RCC 7860 (cell line): ENCODE measurements at regions not wholly inside any gene's neighbourhood (a gene's known extent, or its start where the extent isn't known, plus 50 kb on each side); places are given as distances from the start of the nearest gene placed in this dataset.

Source experiments
- DNase-seq: peaks from one replicate; pipeline ENCODE4 v3.0.0-alpha.2; 2015; ENCODE audit warnings: low spot score
- FAIRE-seq: peaks from 2 replicates; lab custom pipeline; 2012; peaks lifted over from hg19 to GRCh38; lab: Jason Lieb, UNC

GRCh38 chr20:40591119-40591518 is 97.9 kb downstream of the MAFB start:
- no peak for DNase-seq
- FAIRE-seq, result no peak

GRCh38 chr20:40589581-40589980 is 99.5 kb downstream of the MAFB start:
- no peak for DNase-seq

GRCh38 chr20:40588891-40589290 is 100.1 kb downstream of the MAFB start:
- FAIRE-seq (no peak), DNase-seq (no peak)

More at GRCh38 chr20:40589581-40589980, 99.5 kb downstream of the MAFB start:
- no peak for FAIRE-seq

- no peak for DNase-seq
- no peak for FAIRE-seq
These were observed 102.0 kb downstream of the MAFB start for GRCh38 chr20:40587038-40587437.

- no peak for FAIRE-seq
- no peak for DNase-seq
These were observed 104.8 kb downstream of the MAFB start for GRCh38 chr20:40584130-40584809.

- FAIRE-seq (no peak), DNase-seq (no peak)
These were observed 105.4 kb downstream of the MAFB start for GRCh38 chr20:40583636-40584035.

- no peak for DNase-seq
- FAIRE-seq, result no peak
These were observed 105.8 kb downstream of the MAFB start for GRCh38 chr20:40583205-40583604.

GRCh38 chr20:40582531-40582930 is 106.5 kb downstream of the MAFB start:
- FAIRE-seq, result no peak
- DNase-seq, result no peak

- no peak for DNase-seq
- no peak for FAIRE-seq
These were observed 109.3 kb downstream of the MAFB start for GRCh38 chr20:40579701-40580100.

- no peak for DNase-seq
- no peak for FAIRE-seq
These were observed 110.1 kb downstream of the MAFB start for GRCh38 chr20:40578961-40579360.

GRCh38 chr20:40575851-40576250 is 113.2 kb downstream of the MAFB start:
- FAIRE-seq, result no peak
- no peak for DNase-seq

GRCh38 chr20:40572251-40572650 is 116.8 kb downstream of the MAFB start:
- FAIRE-seq, result no peak
- no peak for DNase-seq

GRCh38 chr20:40571639-40572038 is 117.4 kb downstream of the MAFB start:
- DNase-seq (no peak), FAIRE-seq (no peak)

- FAIRE-seq, result no peak
- DNase-seq, result no peak
These were observed 120.8 kb downstream of the MAFB start for GRCh38 chr20:40568200-40568599.

GRCh38 chr20:40565682-40566040 is 123.4 kb downstream of the MAFB start:
- FAIRE-seq (no peak), DNase-seq (no peak)

- FAIRE-seq (no peak), DNase-seq (peak; percentile 59)
These were observed 123.9 kb downstream of the MAFB start for GRCh38 chr20:40565001-40565681.

GRCh38 chr20:40563296-40563950 is 125.6 kb downstream of the MAFB start:
- DNase-seq, result no peak

GRCh38 chr20:40562031-40562430 is 127.0 kb downstream of the MAFB start:
- FAIRE-seq, result no peak
- peak; percentile 58 for DNase-seq

More at GRCh38 chr20:40563296-40563950, 125.6 kb downstream of the MAFB start:
- FAIRE-seq, result no peak

GRCh38 chr20:40561187-40561586 is 127.8 kb downstream of the MAFB start:
- FAIRE-seq (no peak), DNase-seq (no peak)

GRCh38 chr20:40558212-40558611 is 130.8 kb downstream of the MAFB start:
- FAIRE-seq (no peak), DNase-seq (no peak)

- FAIRE-seq (no peak), DNase-seq (no peak)
These were observed 137.9 kb downstream of the MAFB start for GRCh38 chr20:40551125-40551530.

- DNase-seq, result no peak
These were observed 141.4 kb downstream of the MAFB start for GRCh38 chr20:40547483-40548091.

More at GRCh38 chr20:40547483-40548091, 141.4 kb downstream of the MAFB start:
- no peak for FAIRE-seq
